ENCODE measurements at regions not wholly inside any gene's neighbourhood (a gene's known extent, or its start where the extent isn't known, plus 50 kb on each side); places are given as distances from the start of the nearest gene placed in this dataset.

DNA sequence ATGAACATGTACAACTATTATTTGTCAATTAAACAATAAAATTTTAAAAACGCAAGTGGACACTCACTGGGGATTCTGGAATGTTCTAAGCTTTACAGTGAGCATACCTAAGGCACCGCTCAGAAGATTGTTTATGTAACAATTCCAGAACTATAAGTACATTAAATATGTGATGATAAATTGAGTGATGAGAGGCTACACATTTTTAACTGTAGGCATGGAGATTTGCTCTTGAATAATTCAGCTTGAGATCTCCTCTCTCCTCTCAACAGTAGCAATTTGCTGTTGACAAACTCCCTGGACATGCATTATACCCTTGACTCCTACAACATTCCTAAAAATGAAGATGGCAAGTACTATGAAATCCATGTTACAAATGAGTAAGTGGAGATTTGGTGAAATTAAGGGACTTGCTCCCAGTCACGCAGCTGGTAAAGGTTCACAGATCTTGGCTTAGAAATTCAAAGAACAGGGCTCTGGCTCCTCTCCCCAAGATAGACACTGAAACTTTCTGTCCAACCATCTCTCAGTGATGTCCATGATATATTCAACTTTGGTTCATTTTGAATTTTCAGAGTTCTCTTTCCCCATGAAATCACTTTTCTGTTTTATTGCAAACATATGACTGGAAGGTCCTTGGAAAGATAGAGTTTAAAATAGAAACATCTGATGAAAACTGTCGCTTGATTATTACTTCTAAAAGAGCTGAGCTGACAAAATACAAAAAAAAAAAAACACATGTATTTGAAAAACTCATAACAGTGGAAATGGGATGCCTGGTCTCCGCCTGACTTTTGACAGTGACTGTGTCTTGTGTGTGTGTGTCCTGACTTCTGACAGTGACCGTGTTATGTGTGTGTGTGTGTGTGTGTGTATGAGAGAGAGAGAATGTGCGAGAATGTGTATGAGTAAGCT, 488.3 kb downstream of the TNS3 start:
- peak overlapping the region; percentile 4 for H3K27ac Mint-ChIP-seq (ENCODE audit: unreplicated experiment)
- peaks cover 3% of the 10 kb centered on the region for H3K9me3 Mint-ChIP-seq (ENCODE audit: unreplicated experiment)
- H3K4me1 Mint-ChIP-seq (ENCODE audit: unreplicated experiment): peaks cover 39% of the 10 kb centered on the region
- no peaks in the 10 kb centered on the region for H3K36me3 Mint-ChIP-seq (ENCODE audit: unreplicated experiment)
- DNase-seq (ENCODE audit: extremely low spot score, unreplicated experiment): no peak
- TF ChIP-seq, protein P1, sequence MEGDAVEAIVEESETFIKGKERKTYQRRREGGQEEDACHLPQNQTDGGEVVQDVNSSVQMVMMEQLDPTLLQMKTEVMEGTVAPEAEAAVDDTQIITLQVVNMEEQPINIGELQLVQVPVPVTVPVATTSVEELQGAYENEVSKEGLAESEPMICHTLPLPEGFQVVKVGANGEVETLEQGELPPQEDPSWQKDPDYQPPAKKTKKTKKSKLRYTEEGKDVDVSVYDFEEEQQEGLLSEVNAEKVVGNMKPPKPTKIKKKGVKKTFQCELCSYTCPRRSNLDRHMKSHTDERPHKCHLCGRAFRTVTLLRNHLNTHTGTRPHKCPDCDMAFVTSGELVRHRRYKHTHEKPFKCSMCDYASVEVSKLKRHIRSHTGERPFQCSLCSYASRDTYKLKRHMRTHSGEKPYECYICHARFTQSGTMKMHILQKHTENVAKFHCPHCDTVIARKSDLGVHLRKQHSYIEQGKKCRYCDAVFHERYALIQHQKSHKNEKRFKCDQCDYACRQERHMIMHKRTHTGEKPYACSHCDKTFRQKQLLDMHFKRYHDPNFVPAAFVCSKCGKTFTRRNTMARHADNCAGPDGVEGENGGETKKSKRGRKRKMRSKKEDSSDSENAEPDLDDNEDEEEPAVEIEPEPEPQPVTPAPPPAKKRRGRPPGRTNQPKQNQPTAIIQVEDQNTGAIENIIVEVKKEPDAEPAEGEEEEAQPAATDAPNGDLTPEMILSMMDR (IDR thresholded peaks at IDR 0.05): no peak
- no peaks in the 10 kb centered on the region for H3K27me3 Mint-ChIP-seq (ENCODE audit: unreplicated experiment)
- H3K4me3 Mint-ChIP-seq (ENCODE audit: unreplicated experiment): no peak overlapping the region

DNA sequence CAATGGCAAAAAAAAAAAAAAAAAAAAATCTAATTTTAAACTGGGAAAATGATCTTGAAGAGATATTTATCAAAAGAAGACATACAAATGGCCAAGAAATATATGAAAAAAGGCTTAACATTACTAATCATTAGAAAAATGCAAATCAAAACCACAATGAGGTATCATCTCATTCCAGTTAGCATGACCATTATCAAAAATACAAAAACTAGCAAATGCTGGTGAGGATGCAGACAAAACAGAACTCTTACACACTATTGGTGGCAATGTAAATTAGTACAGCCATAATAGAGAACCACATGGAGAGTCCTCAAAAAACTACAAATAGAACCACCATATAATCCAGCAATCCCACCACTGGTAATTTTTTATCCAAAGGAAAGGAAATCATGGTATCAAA, 489.6 kb downstream of the TNS3 start:
- Mint-ChIP-seq H3K4me3 (ENCODE audit: unreplicated experiment) (no peak overlapping the region), H3K4me1 (ENCODE audit: unreplicated experiment) (peaks cover 41% of the 10 kb centered on the region), H3K27ac (ENCODE audit: unreplicated experiment) (no peak overlapping the region), H3K9me3 (ENCODE audit: unreplicated experiment) (no peaks in the 10 kb centered on the region), H3K27me3 (ENCODE audit: unreplicated experiment) (no peaks in the 10 kb centered on the region), H3K36me3 (ENCODE audit: unreplicated experiment) (no peaks in the 10 kb centered on the region)
- TF ChIP-seq, protein P1 (IDR thresholded peaks at IDR 0.05): no peak
- no peak for DNase-seq (ENCODE audit: extremely low spot score, unreplicated experiment)

DNA sequence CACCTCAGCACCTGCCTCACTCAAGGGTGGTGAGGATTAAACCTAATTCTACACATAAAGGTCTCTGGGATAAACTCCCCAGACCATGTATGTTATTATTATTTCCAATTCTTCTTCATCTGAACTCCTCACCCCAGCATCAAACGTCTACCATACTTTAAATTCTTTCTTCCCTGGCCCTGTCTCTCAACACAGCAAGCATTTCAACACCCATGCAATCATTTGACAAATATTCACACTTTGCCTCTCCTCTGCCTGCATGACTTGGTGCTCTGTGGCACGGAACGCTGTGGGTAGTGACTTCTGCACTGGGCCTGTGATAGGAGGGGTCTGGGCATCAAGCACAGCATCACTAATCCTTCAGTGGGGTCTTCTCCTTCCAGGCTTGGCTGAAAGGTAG, 490.8 kb downstream of the TNS3 start:
- TF ChIP-seq, protein P1 (IDR thresholded peaks at IDR 0.05): no peak
- H3K4me3 Mint-ChIP-seq (ENCODE audit: unreplicated experiment): no peak overlapping the region
- no peaks in the 10 kb centered on the region for H3K9me3 Mint-ChIP-seq (ENCODE audit: unreplicated experiment)
- no peak for DNase-seq (ENCODE audit: extremely low spot score, unreplicated experiment)
- H3K36me3 Mint-ChIP-seq (ENCODE audit: unreplicated experiment): no peaks in the 10 kb centered on the region
- peaks cover 41% of the 10 kb centered on the region for H3K4me1 Mint-ChIP-seq (ENCODE audit: unreplicated experiment)
- no peaks in the 10 kb centered on the region for H3K27me3 Mint-ChIP-seq (ENCODE audit: unreplicated experiment)
- H3K27ac Mint-ChIP-seq (ENCODE audit: unreplicated experiment): no peak overlapping the region

DNA sequence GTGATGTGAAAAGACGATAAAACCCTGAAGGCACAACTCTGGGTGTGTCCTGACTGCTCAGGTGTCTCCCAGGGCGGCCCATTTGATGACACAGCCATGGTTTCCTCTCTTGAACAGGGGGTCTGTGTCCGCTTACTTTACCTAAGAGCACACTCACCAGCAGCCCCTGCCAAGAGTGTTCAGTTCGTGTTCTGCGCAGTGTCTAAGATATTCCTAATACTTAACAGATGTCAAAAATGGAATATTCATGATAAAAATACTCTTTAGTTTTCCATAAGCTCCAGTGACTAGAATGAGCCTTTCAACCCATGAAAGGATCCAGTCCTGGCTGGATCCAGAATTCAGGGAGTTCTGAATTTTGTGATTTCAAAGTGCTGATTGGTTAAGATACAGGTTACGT, 492.4 kb downstream of the TNS3 start:
- H3K27me3 Mint-ChIP-seq (ENCODE audit: unreplicated experiment): no peaks in the 10 kb centered on the region
- TF ChIP-seq, protein P1 (IDR thresholded peaks at IDR 0.05): no peak
- no peak for DNase-seq (ENCODE audit: extremely low spot score, unreplicated experiment)
- no peak overlapping the region for H3K27ac Mint-ChIP-seq (ENCODE audit: unreplicated experiment)
- H3K4me1 Mint-ChIP-seq (ENCODE audit: unreplicated experiment): peaks cover 39% of the 10 kb centered on the region
- no peak overlapping the region for H3K4me3 Mint-ChIP-seq (ENCODE audit: unreplicated experiment)
- H3K9me3 Mint-ChIP-seq (ENCODE audit: unreplicated experiment): no peaks in the 10 kb centered on the region
- H3K36me3 Mint-ChIP-seq (ENCODE audit: unreplicated experiment): no peaks in the 10 kb centered on the region

DNA sequence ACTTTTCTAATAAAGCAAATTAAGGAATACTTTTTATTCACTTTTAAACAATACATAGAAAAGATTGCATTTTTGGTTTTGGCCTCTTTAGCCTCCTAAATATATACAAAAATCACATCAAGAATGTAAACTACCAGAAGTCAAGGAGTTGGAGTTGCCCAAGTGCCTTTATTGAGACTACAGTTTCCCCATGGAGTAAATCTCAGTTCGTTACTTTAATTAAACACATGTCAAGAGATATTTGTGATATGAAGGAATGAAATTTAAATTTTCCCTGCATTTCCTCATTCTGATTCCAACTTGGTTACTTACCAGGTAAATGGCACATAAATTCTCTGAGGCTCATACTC, 492.9 kb downstream of the TNS3 start:
- DNase-seq (ENCODE audit: extremely low spot score, unreplicated experiment): no peak
- Mint-ChIP-seq H3K9me3 (ENCODE audit: unreplicated experiment) (no peaks in the 10 kb centered on the region), H3K27me3 (ENCODE audit: unreplicated experiment) (no peaks in the 10 kb centered on the region), H3K27ac (ENCODE audit: unreplicated experiment) (no peak overlapping the region), H3K4me3 (ENCODE audit: unreplicated experiment) (no peak overlapping the region), H3K36me3 (ENCODE audit: unreplicated experiment) (no peaks in the 10 kb centered on the region), H3K4me1 (ENCODE audit: unreplicated experiment) (peaks cover 39% of the 10 kb centered on the region)
- TF ChIP-seq, protein P1 (IDR thresholded peaks at IDR 0.05): no peak
